ENCODE measurements at regions not wholly inside any gene's neighbourhood (a gene's known extent, or its start where the extent isn't known, plus 50 kb on each side); places are given as distances from the start of the nearest gene placed in this dataset.

- no peak for DNase-seq
Measured at GRCh38 chr15:62756995-62757360, 285.6 kb upstream of the TPM1 start.

GRCh38 chr15:62757535-62757934 is 285.0 kb upstream of the TPM1 start:
- no peak for DNase-seq

- DNase-seq = no peak
Measured at GRCh38 chr15:62758126-62758951, 284.2 kb upstream of the TPM1 start.

GRCh38 chr15:62758952-62759349 is 283.6 kb upstream of the TPM1 start:
- DNase-seq = no peak

GRCh38 chr15:62760538-62760937 is 282.0 kb upstream of the TPM1 start:
- DNase-seq = no peak

- no peak for DNase-seq
Measured at GRCh38 chr15:62765916-62766315, 276.6 kb upstream of the TPM1 start.

- no peak for DNase-seq
Measured at GRCh38 chr15:62766599-62766998, 275.9 kb upstream of the TPM1 start.

GRCh38 chr15:62769604-62770003 is 272.9 kb upstream of the TPM1 start:
- DNase-seq = no peak

- no peak for DNase-seq
Measured at GRCh38 chr15:62770111-62770660, 272.4 kb upstream of the TPM1 start.

GRCh38 chr15:62770752-62771151 is 271.8 kb upstream of the TPM1 start:
- no peak for DNase-seq

- DNase-seq = no peak
Measured at GRCh38 chr15:62771234-62771633, 271.3 kb upstream of the TPM1 start.

- no peak for DNase-seq
Measured at GRCh38 chr15:62773369-62774165, 269.0 kb upstream of the TPM1 start.

GRCh38 chr15:62775932-62776331 is 266.6 kb upstream of the TPM1 start:
- DNase-seq = no peak

GRCh38 chr15:62777671-62778070 is 264.9 kb upstream of the TPM1 start:
- DNase-seq = no peak

GRCh38 chr15:62779036-62779770 is 263.3 kb upstream of the TPM1 start:
- no peak for DNase-seq

GRCh38 chr15:62779899-62780298 is 262.6 kb upstream of the TPM1 start:
- DNase-seq = no peak

GRCh38 chr15:62781081-62781497 is 261.5 kb upstream of the TPM1 start:
- no peak for DNase-seq

- DNase-seq = peak; percentile 24
Measured at GRCh38 chr15:62782071-62782841, 260.3 kb upstream of the TPM1 start.

- no peak for DNase-seq
Measured at GRCh38 chr15:62782896-62783295, 259.7 kb upstream of the TPM1 start.

- DNase-seq = no peak
Measured at GRCh38 chr15:62783303-62783957, 259.1 kb upstream of the TPM1 start.

- DNase-seq = no peak
Measured at GRCh38 chr15:62785881-62786828, 256.4 kb upstream of the TPM1 start.

Data from CD4-positive, alpha-beta T cell treated with Interleukin-21 for 1 hour (primary cell).